ENCODE measurements at regions not wholly inside any gene's neighbourhood (a gene's known extent, or its start where the extent isn't known, plus 50 kb on each side); places are given as distances from the start of the nearest gene placed in this dataset.

DNA sequence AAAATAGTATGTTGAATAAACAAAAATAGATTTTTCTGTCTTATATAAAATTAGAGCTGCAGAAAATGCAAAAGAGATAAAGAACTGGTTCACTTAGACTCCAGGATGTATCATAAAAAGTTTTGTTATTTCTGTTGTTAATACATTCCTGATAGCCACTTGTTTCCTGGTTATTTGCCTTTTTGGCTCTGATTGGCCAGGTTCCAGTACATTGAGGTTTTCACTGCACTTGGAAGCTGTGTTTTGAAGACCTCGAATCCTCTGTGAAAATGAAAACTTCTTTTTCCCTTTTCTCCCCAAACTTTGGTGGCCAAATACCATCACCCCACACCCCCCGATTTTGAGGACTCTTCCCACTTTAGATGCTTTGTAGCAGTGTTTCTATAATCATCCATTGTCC lies 525.3 kb downstream of the MED13L start:
- no peak for DNase-seq
- Histone ChIP-seq H2BK120ac (ENCODE audit: insufficient read depth, low read length, poor library complexity) (no peak overlapping the region), H3K14ac (ENCODE audit: low read length) (no peak overlapping the region), H3K23ac (ENCODE audit: low read length) (no peak overlapping the region), H3K4me1 (ENCODE audit: control insufficient read depth in 1 of 2, insufficient read depth in 2 of 2, low read length in 2 of 2) (no peaks in the 10 kb centered on the region), H3K27me3 (ENCODE audit: insufficient read depth, low read length) (no peaks in the 10 kb centered on the region), H2BK12ac (ENCODE audit: low read length) (no peak overlapping the region), H2BK5ac (ENCODE audit: low read depth, low read length, poor library complexity) (no peak overlapping the region), H2AFZ (ENCODE audit: insufficient read depth, low read length, poor library complexity) (no peak overlapping the region), H3K9me3 (ENCODE audit: insufficient read depth, low read depth, low read length) (no peaks in the 10 kb centered on the region), H3K4me2 (ENCODE audit: low read length) (no peak overlapping the region), H3K36me3 (ENCODE audit: control insufficient read depth in 1 of 2, insufficient read depth in 2 of 2, low read length in 2 of 2) (no peaks in the 10 kb centered on the region), H4K8ac (ENCODE audit: low read depth, low read length) (no peak overlapping the region), H3K4me3 (ENCODE audit: low read depth, low read length) (no peak overlapping the region), H3K79me1 (ENCODE audit: low read length) (no peaks in the 10 kb centered on the region), H3K9ac (ENCODE audit: low read length) (no peak overlapping the region), H3K27ac (ENCODE audit: low read depth, low read length) (no peak overlapping the region), H3K4ac (ENCODE audit: low read depth, low read length) (no peak overlapping the region), H3K79me2 (ENCODE audit: control insufficient read depth, insufficient read depth, low read length, poor library complexity) (no peaks in the 10 kb centered on the region), H4K91ac (ENCODE audit: low read depth, low read length) (no peak overlapping the region), H4K12ac (ENCODE audit: low read depth, low read length) (no peak overlapping the region), H3K18ac (ENCODE audit: low read length) (no peak overlapping the region), H2AK5ac (ENCODE audit: low read length) (no peak overlapping the region)
- WGBS (ENCODE audit: extremely low coverage, insufficient coverage, insufficient read length) = no CpG with 5 or more reads among the region's 2 CpGs

DNA sequence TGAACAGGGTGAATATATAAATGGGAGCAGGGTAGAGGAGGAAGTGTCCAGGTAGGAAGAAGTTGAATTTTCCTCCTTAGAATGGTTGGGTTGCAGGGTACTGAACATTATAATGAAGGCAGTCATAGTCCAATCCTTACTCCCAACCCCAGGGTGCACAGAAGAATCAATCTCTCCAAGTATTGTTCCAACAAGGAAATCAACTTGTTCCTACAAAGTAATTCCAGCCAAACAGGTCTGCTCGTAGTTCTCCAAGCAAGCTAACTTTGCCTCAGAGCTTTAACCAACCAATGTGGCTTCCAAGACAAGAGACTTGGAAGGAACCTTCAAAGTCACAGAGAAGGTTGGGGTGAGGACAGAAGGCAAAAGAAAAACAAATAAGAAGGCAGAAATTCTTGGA lies 527.2 kb downstream of the MED13L start:
- Histone ChIP-seq H3K14ac (ENCODE audit: low read length) (no peak overlapping the region), H3K23ac (ENCODE audit: low read length) (no peak overlapping the region), H2BK120ac (ENCODE audit: insufficient read depth, low read length, poor library complexity) (no peak overlapping the region), H3K36me3 (ENCODE audit: control insufficient read depth in 1 of 2, insufficient read depth in 2 of 2, low read length in 2 of 2) (no peaks in the 10 kb centered on the region), H2AFZ (ENCODE audit: insufficient read depth, low read length, poor library complexity) (no peak overlapping the region), H3K79me2 (ENCODE audit: control insufficient read depth, insufficient read depth, low read length, poor library complexity) (no peaks in the 10 kb centered on the region), H3K27ac (ENCODE audit: low read depth, low read length) (no peak overlapping the region), H4K8ac (ENCODE audit: low read depth, low read length) (no peak overlapping the region), H3K27me3 (ENCODE audit: insufficient read depth, low read length) (no peaks in the 10 kb centered on the region), H4K12ac (ENCODE audit: low read depth, low read length) (no peak overlapping the region), H3K4me1 (ENCODE audit: control insufficient read depth in 1 of 2, insufficient read depth in 2 of 2, low read length in 2 of 2) (no peaks in the 10 kb centered on the region), H3K4me2 (ENCODE audit: low read length) (no peak overlapping the region), H3K9ac (ENCODE audit: low read length) (no peak overlapping the region), H2AK5ac (ENCODE audit: low read length) (no peak overlapping the region), H3K18ac (ENCODE audit: low read length) (no peak overlapping the region), H3K4me3 (ENCODE audit: low read depth, low read length) (no peak overlapping the region), H3K4ac (ENCODE audit: low read depth, low read length) (no peak overlapping the region), H2BK5ac (ENCODE audit: low read depth, low read length, poor library complexity) (no peak overlapping the region), H3K9me3 (ENCODE audit: insufficient read depth, low read depth, low read length) (no peaks in the 10 kb centered on the region), H3K79me1 (ENCODE audit: low read length) (no peaks in the 10 kb centered on the region), H4K91ac (ENCODE audit: low read depth, low read length) (no peak overlapping the region), H2BK12ac (ENCODE audit: low read length) (no peak overlapping the region)
- no CpG with 5 or more reads among the region's 1 CpG for WGBS (ENCODE audit: extremely low coverage, insufficient coverage, insufficient read length)
- DNase-seq = no peak

GRCh38 chr12:115749071-115749841 lies 528.2 kb downstream of the MED13L start:
- Histone ChIP-seq H2AK5ac (ENCODE audit: low read length) (no peak overlapping the region), H2BK12ac (ENCODE audit: low read length) (no peak overlapping the region), H2BK120ac (ENCODE audit: insufficient read depth, low read length, poor library complexity) (no peak overlapping the region), H4K8ac (ENCODE audit: low read depth, low read length) (no peak overlapping the region), H3K14ac (ENCODE audit: low read length) (no peak overlapping the region), H3K23ac (ENCODE audit: low read length) (no peak overlapping the region), H3K4me3 (ENCODE audit: low read depth, low read length) (no peak overlapping the region), H3K9ac (ENCODE audit: low read length) (no peak overlapping the region), H3K36me3 (ENCODE audit: control insufficient read depth in 1 of 2, insufficient read depth in 2 of 2, low read length in 2 of 2) (no peaks in the 10 kb centered on the region), H3K79me2 (ENCODE audit: control insufficient read depth, insufficient read depth, low read length, poor library complexity) (no peaks in the 10 kb centered on the region), H3K4me1 (ENCODE audit: control insufficient read depth in 1 of 2, insufficient read depth in 2 of 2, low read length in 2 of 2) (no peaks in the 10 kb centered on the region), H3K4ac (ENCODE audit: low read depth, low read length) (no peak overlapping the region), H4K91ac (ENCODE audit: low read depth, low read length) (no peak overlapping the region), H3K9me3 (ENCODE audit: insufficient read depth, low read depth, low read length) (no peaks in the 10 kb centered on the region), H3K79me1 (ENCODE audit: low read length) (no peaks in the 10 kb centered on the region), H2BK5ac (ENCODE audit: low read depth, low read length, poor library complexity) (no peak overlapping the region), H3K18ac (ENCODE audit: low read length) (no peak overlapping the region), H3K4me2 (ENCODE audit: low read length) (no peak overlapping the region), H4K12ac (ENCODE audit: low read depth, low read length) (no peak overlapping the region), H3K27me3 (ENCODE audit: insufficient read depth, low read length) (no peaks in the 10 kb centered on the region), H2AFZ (ENCODE audit: insufficient read depth, low read length, poor library complexity) (no peak overlapping the region), H3K27ac (ENCODE audit: low read depth, low read length) (no peak overlapping the region)
- no peak for DNase-seq
- WGBS (ENCODE audit: extremely low coverage, insufficient coverage, insufficient read length) = no CpG with 5 or more reads among the region's 8 CpGs

DNA sequence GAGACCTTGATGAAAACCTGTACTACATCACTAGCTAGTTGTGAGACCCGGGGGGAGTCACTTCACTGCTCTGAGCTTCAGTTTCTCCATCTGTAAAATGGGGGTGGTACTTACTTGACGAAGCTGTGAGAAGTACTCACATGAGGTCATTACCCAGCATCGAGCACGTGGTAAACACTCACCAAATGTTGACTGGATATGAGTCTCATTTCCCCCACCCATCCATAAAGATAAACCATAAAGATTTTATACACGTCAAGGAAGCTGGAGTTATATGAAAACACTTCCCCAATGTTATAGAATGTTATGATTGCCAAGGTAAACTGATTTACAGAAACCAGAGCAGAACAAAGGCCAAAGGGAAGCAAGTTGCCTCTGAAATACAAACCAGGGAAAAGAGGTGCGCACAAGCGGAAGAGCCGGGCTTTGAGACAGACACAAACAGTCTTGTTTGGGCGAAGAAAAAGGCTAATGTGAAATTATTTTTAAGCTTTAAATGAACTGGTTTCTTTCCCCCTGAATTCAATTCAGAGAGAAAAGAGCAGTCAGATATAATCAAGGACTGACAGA lies 536.8 kb downstream of the MED13L start:
- no peak overlapping the region for H3K27ac ChIP-seq (ENCODE audit: low read depth, low read length)
- H2BK5ac ChIP-seq (ENCODE audit: low read depth, low read length, poor library complexity) = no peak overlapping the region
- H3K23ac ChIP-seq (ENCODE audit: low read length) = no peak overlapping the region
- no peaks in the 10 kb centered on the region for H3K79me1 ChIP-seq (ENCODE audit: low read length)
- no peak overlapping the region for H3K9ac ChIP-seq (ENCODE audit: low read length)
- no peak overlapping the region for H2BK120ac ChIP-seq (ENCODE audit: insufficient read depth, low read length, poor library complexity)
- H4K8ac ChIP-seq (ENCODE audit: low read depth, low read length) = no peak overlapping the region
- H4K91ac ChIP-seq (ENCODE audit: low read depth, low read length) = no peak overlapping the region
- H3K9me3 ChIP-seq (ENCODE audit: insufficient read depth, low read depth, low read length) = no peaks in the 10 kb centered on the region
- no peak overlapping the region for H2AK5ac ChIP-seq (ENCODE audit: low read length)
- no peaks in the 10 kb centered on the region for H3K79me2 ChIP-seq (ENCODE audit: control insufficient read depth, insufficient read depth, low read length, poor library complexity)
- no peak overlapping the region for H3K18ac ChIP-seq (ENCODE audit: low read length)
- H3K4me3 ChIP-seq (ENCODE audit: low read depth, low read length) = no peak overlapping the region
- H4K12ac ChIP-seq (ENCODE audit: low read depth, low read length) = no peak overlapping the region
- no peak overlapping the region for H3K14ac ChIP-seq (ENCODE audit: low read length)
- H3K4me2 ChIP-seq (ENCODE audit: low read length) = no peak overlapping the region
- H2AFZ ChIP-seq (ENCODE audit: insufficient read depth, low read length, poor library complexity) = no peak overlapping the region
- H3K4ac ChIP-seq (ENCODE audit: low read depth, low read length) = no peak overlapping the region
- no peak for DNase-seq
- no peak overlapping the region for H2BK12ac ChIP-seq (ENCODE audit: low read length)
- no CpG with 5 or more reads among the region's 9 CpGs for WGBS (ENCODE audit: extremely low coverage, insufficient coverage, insufficient read length)
- no peaks in the 10 kb centered on the region for H3K4me1 ChIP-seq (ENCODE audit: control insufficient read depth in 1 of 2, insufficient read depth in 2 of 2, low read length in 2 of 2)
- H3K27me3 ChIP-seq (ENCODE audit: insufficient read depth, low read length) = no peaks in the 10 kb centered on the region
- no peaks in the 10 kb centered on the region for H3K36me3 ChIP-seq (ENCODE audit: control insufficient read depth in 1 of 2, insufficient read depth in 2 of 2, low read length in 2 of 2)

All from trophoblast cell (in vitro differentiated cells and primary cell).